ENCODE measurements at regions not wholly inside any gene's neighbourhood (a gene's known extent, or its start where the extent isn't known, plus 50 kb on each side); places are given as distances from the start of the nearest gene placed in this dataset.

DNA sequence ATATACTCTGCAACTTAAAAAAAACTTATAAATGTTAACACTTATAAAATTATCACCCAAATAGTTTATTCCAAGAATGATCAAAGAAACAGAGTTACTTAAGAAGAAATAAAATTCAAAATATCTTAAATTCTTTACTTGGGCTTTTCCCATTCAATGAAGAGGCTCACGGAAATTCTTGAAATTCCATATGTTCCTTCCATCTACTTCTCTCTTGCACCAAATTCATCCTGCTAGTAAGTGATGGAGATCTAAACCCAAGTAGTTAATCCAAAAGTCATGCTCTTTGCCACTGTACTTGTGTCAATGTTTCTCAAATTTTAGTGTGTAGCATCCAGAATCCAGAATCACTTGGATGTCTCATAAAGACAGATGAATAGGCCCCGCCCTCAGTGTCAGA lies 465.9 kb downstream of the TXNL1 start:
- no peaks in the 10 kb centered on the region for H3K79me2 ChIP-seq (ENCODE audit: insufficient read depth, low read length)
- DNase-seq (no peak), ATAC-seq (ENCODE audit: insufficient read depth, low read depth) (no peak)
- H3K4me2 ChIP-seq (ENCODE audit: insufficient read depth, low read length): no peak overlapping the region
- no peak for TF ChIP-seq EZH2 (IDR thresholded peaks at IDR 0.05; ENCODE audit: borderline replicate concordance, low read depth, low read length, severe bottlenecking)
- TF ChIP-seq, protein P1, sequence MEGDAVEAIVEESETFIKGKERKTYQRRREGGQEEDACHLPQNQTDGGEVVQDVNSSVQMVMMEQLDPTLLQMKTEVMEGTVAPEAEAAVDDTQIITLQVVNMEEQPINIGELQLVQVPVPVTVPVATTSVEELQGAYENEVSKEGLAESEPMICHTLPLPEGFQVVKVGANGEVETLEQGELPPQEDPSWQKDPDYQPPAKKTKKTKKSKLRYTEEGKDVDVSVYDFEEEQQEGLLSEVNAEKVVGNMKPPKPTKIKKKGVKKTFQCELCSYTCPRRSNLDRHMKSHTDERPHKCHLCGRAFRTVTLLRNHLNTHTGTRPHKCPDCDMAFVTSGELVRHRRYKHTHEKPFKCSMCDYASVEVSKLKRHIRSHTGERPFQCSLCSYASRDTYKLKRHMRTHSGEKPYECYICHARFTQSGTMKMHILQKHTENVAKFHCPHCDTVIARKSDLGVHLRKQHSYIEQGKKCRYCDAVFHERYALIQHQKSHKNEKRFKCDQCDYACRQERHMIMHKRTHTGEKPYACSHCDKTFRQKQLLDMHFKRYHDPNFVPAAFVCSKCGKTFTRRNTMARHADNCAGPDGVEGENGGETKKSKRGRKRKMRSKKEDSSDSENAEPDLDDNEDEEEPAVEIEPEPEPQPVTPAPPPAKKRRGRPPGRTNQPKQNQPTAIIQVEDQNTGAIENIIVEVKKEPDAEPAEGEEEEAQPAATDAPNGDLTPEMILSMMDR (IDR thresholded peaks at IDR 0.05; ENCODE audit: borderline replicate concordance, extremely low read depth, low read length, poor library complexity, severe bottlenecking): no peak
- H3K9ac ChIP-seq (ENCODE audit: low read depth, low read length): no peak overlapping the region
- no peaks in the 10 kb centered on the region for H4K20me1 ChIP-seq (ENCODE audit: insufficient read depth, low read length)
- H2AFZ ChIP-seq (ENCODE audit: low read depth, low read length): no peak overlapping the region
- H3K27me3 ChIP-seq (ENCODE audit: insufficient read depth, low read length, poor library complexity): no peaks in the 10 kb centered on the region
- H3K36me3 ChIP-seq (ENCODE audit: insufficient read depth, low read length): no peaks in the 10 kb centered on the region
- no peak overlapping the region for H3K4me3 ChIP-seq (ENCODE audit: low read depth in 1 of 2, low read length in 2 of 2)
- H3K27ac ChIP-seq (ENCODE audit: low read length): no peak overlapping the region
- H3K9me3 ChIP-seq (ENCODE audit: insufficient read depth, low read length, severe bottlenecking): no peaks in the 10 kb centered on the region
- H3K4me1 ChIP-seq (ENCODE audit: insufficient read depth, low read length): no peaks in the 10 kb centered on the region

DNA sequence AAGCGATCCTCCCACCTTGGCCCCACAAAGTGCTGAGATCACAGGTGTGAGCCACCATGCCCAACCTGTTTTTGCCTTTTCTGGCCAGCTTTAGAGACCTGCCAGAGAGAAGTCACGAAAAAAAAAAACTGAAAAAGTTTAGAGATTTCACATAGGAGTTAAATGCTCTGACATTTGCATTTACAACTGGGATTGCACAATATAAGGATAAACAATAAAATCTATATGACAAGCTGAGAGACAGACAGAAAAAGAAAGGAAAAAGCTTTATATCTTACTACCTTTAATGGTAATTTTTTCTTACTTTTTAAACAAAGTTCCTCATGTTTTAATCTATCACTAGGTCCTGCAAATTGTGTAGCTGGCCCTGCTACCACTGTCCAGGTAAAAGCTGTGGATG lies 466.5 kb downstream of the TXNL1 start:
- ATAC-seq (ENCODE audit: insufficient read depth, low read depth) (no peak), DNase-seq (no peak)
- Histone ChIP-seq H3K27ac (ENCODE audit: low read length) (no peak overlapping the region), H3K9me3 (ENCODE audit: insufficient read depth, low read length, severe bottlenecking) (no peaks in the 10 kb centered on the region), H3K36me3 (ENCODE audit: insufficient read depth, low read length) (no peaks in the 10 kb centered on the region), H3K27me3 (ENCODE audit: insufficient read depth, low read length, poor library complexity) (no peaks in the 10 kb centered on the region), H3K9ac (ENCODE audit: low read depth, low read length) (no peak overlapping the region), H2AFZ (ENCODE audit: low read depth, low read length) (no peak overlapping the region), H3K79me2 (ENCODE audit: insufficient read depth, low read length) (no peaks in the 10 kb centered on the region), H3K4me3 (ENCODE audit: low read depth in 1 of 2, low read length in 2 of 2) (no peak overlapping the region), H3K4me1 (ENCODE audit: insufficient read depth, low read length) (no peaks in the 10 kb centered on the region), H3K4me2 (ENCODE audit: insufficient read depth, low read length) (no peak overlapping the region), H4K20me1 (ENCODE audit: insufficient read depth, low read length) (no peaks in the 10 kb centered on the region)
- no peak for TF ChIP-seq EZH2 (IDR thresholded peaks at IDR 0.05; ENCODE audit: borderline replicate concordance, low read depth, low read length, severe bottlenecking)
- TF ChIP-seq, protein P1 (IDR thresholded peaks at IDR 0.05; ENCODE audit: borderline replicate concordance, extremely low read depth, low read length, poor library complexity, severe bottlenecking): no peak

DNA sequence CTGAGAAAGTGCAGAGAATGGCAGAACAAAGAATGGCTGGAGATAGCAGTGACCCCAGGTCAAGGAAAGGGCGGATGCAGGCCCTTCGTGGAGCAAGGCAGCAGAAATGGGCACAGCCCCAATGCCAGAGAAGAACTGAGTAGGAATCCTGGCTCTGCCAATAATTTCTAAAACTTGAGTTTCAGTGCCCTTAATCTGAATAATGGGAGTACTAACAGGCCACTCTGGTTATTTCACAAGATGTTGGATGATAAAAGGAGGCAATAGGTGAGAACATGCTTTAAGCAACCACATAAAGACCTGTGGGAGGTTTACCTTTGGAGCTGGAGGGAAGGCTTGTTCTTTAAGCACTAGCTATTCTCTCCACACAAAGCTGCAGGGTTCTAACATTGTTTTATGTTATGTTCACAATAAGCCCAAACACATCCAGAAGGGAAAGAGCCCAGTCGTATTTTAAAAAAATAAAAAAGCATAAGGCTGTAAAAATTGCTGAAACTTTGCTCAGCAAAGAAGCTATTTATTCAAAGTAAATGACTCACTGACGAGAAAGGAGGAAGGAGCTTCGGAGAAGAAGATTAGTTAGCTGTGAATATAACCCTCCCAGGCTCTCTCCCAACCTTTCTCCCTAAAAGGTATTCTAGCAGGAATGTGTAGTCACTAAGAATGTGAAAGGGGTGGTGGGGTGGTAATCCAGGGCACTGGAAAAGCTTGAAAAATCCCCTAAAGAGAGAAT lies 470.2 kb downstream of the TXNL1 start:
- Histone ChIP-seq H3K36me3 (ENCODE audit: insufficient read depth, low read length) (no peaks in the 10 kb centered on the region), H3K9me3 (ENCODE audit: insufficient read depth, low read length, severe bottlenecking) (no peaks in the 10 kb centered on the region), H4K20me1 (ENCODE audit: insufficient read depth, low read length) (no peaks in the 10 kb centered on the region), H3K9ac (ENCODE audit: low read depth, low read length) (no peak overlapping the region), H2AFZ (ENCODE audit: low read depth, low read length) (no peak overlapping the region), H3K79me2 (ENCODE audit: insufficient read depth, low read length) (no peaks in the 10 kb centered on the region), H3K4me1 (ENCODE audit: insufficient read depth, low read length) (no peaks in the 10 kb centered on the region), H3K27ac (ENCODE audit: low read length) (no peak overlapping the region), H3K27me3 (ENCODE audit: insufficient read depth, low read length, poor library complexity) (no peaks in the 10 kb centered on the region), H3K4me2 (ENCODE audit: insufficient read depth, low read length) (no peak overlapping the region), H3K4me3 (ENCODE audit: low read depth in 1 of 2, low read length in 2 of 2) (no peak overlapping the region)
- DNase-seq (no peak), ATAC-seq (ENCODE audit: insufficient read depth, low read depth) (no peak)
- TF ChIP-seq, protein P1 (IDR thresholded peaks at IDR 0.05; ENCODE audit: borderline replicate concordance, extremely low read depth, low read length, poor library complexity, severe bottlenecking): no peak
- TF ChIP-seq EZH2 (IDR thresholded peaks at IDR 0.05; ENCODE audit: borderline replicate concordance, low read depth, low read length, severe bottlenecking): no peak
